ENCODE measurements at regions not wholly inside any gene's neighbourhood (a gene's known extent, or its start where the extent isn't known, plus 50 kb on each side); places are given as distances from the start of the nearest gene placed in this dataset.

- DNase-seq (ENCODE audit: low read depth) = peak; percentile 67
- H3K4me3 ChIP-seq (ENCODE audit: low read length) = no peak overlapping the region
- no peak for TF ChIP-seq CTCF (conservative IDR thresholded peaks at IDR 0.05; ENCODE audit: low read length)
Observed at GRCh38 chr3:66795365-66795764, 202.7 kb upstream of the KBTBD8 start.

- no peak for TF ChIP-seq CTCF (conservative IDR thresholded peaks at IDR 0.05; ENCODE audit: low read length)
- no peak overlapping the region for H3K4me3 ChIP-seq (ENCODE audit: low read length)
- no peak for DNase-seq (ENCODE audit: low read depth)
Observed at GRCh38 chr3:66796343-66796742, 201.8 kb upstream of the KBTBD8 start.

GRCh38 chr3:66797889-66798560, 200.1 kb upstream of the KBTBD8 start:
- peak overlapping the region; percentile 44 for H3K4me3 ChIP-seq (ENCODE audit: low read length)
- no peak for TF ChIP-seq CTCF (conservative IDR thresholded peaks at IDR 0.05; ENCODE audit: low read length)
- DNase-seq (ENCODE audit: low read depth) = peak; percentile 62

GRCh38 chr3:66800941-66801545, 197.1 kb upstream of the KBTBD8 start:
- no peak for DNase-seq (ENCODE audit: low read depth)
- H3K4me3 ChIP-seq (ENCODE audit: low read length) = no peak overlapping the region
- TF ChIP-seq CTCF (conservative IDR thresholded peaks at IDR 0.05; ENCODE audit: low read length) = no peak

GRCh38 chr3:66803206-66803605, 194.9 kb upstream of the KBTBD8 start:
- no peak overlapping the region for H3K4me3 ChIP-seq (ENCODE audit: low read length)
- DNase-seq (ENCODE audit: low read depth) = no peak
- TF ChIP-seq CTCF (conservative IDR thresholded peaks at IDR 0.05; ENCODE audit: low read length) = no peak

GRCh38 chr3:66803721-66804695, 194.1 kb upstream of the KBTBD8 start:
- no peak for TF ChIP-seq CTCF (conservative IDR thresholded peaks at IDR 0.05; ENCODE audit: low read length)
- no peak overlapping the region for H3K4me3 ChIP-seq (ENCODE audit: low read length)
- DNase-seq (ENCODE audit: low read depth) = no peak
